ENCODE measurements at regions not wholly inside any gene's neighbourhood (a gene's known extent, or its start where the extent isn't known, plus 50 kb on each side); places are given as distances from the start of the nearest gene placed in this dataset.

GRCh38 chr16:27678955-27679354 lies 129.0 kb downstream of the KATNIP start:
- peaks cover 11 to 35% of the 10 kb centered on the region in 2 experiments for H3K36me3 ChIP-seq (replicated peaks in 1 of 2; ENCODE audit: control insufficient read depth in 1 of 2, insufficient read depth in 2 of 2, low read length in 1 of 2)
- ChIA-PET POLR2A (no interaction called here), CTCF (no interaction called here)
- no peak for DNase-seq
- peaks cover 0 to 8% of the 10 kb centered on the region in 2 experiments; a peak in 2 of 4 replicates for H3K4me1 ChIP-seq (ENCODE audit: control insufficient read depth in 1 of 2, insufficient read depth in 2 of 2, low read depth in 1 of 2, low read length in 1 of 2)
- H3F3A ChIP-seq (replicated peaks; ENCODE audit: insufficient read depth) = peaks cover 9% of the 10 kb centered on the region
- H3K4me2 ChIP-seq = no peak overlapping the region
- H3K9me3 ChIP-seq = no peaks in the 10 kb centered on the region
- WGBS (ENCODE audit: low lambda C conversion rate) = 96% methylated on average over 3 of the region's 3 CpGs
- H3K4me3 ChIP-seq (ENCODE audit: low read depth in 2 of 2, low read length in 1 of 2) = no peak overlapping the region
- H4K20me1 ChIP-seq (ENCODE audit: insufficient read depth) = no peaks in the 10 kb centered on the region
- H2AFZ ChIP-seq (ENCODE audit: low read depth) = no peak overlapping the region
- H3K9ac ChIP-seq = no peak overlapping the region
- TF ChIP-seq NRF1 (IDR thresholded peaks at IDR 0.05; ENCODE audit: low read depth, low read length) (no peak), ZBTB33 (IDR thresholded peaks at IDR 0.05; ENCODE audit: borderline replicate concordance, low read depth) (no peak), RCOR1 (IDR thresholded peaks at IDR 0.05; ENCODE audit: low read length) (no peak), SIN3A (IDR thresholded peaks at IDR 0.05; ENCODE audit: borderline replicate concordance, low read depth, low read length) (no peak), FOXJ3 (CRISPR knock-in tag; IDR thresholded peaks at IDR 0.05) (no peak), USF1 (IDR thresholded peaks at IDR 0.05; ENCODE audit: borderline replicate concordance, low read depth) (no peak), SMC3 (IDR thresholded peaks at IDR 0.05; ENCODE audit: low read depth, low read length) (no peak), GABPA (IDR thresholded peaks at IDR 0.05; ENCODE audit: low read depth) (no peak), CTCF (IDR thresholded peaks at IDR 0.05) (no peak), TAF1 (IDR thresholded peaks at IDR 0.05; ENCODE audit: borderline replicate concordance, low read depth, low read length) (no peak), GATA2 (CRISPR knock-in tag; IDR thresholded peaks at IDR 0.05) (no peak), POLR2AphosphoS5 (IDR thresholded peaks at IDR 0.05; ENCODE audit: low read depth, low read length) (no peak), RAD21 (IDR thresholded peaks at IDR 0.05; ENCODE audit: low read length) (no peak)
- no peaks in the 10 kb centered on the region for H3K27me3 ChIP-seq (ENCODE audit: insufficient read depth)
- no peaks in the 10 kb centered on the region for H3K79me2 ChIP-seq (ENCODE audit: insufficient read depth)
- no peaks in the 10 kb centered on the region for H3K9me2 ChIP-seq
- no peak overlapping the region for H3K27ac ChIP-seq (ENCODE audit: low read depth in 2 of 2, low read length in 1 of 2)

- Histone ChIP-seq H4K20me1 (ENCODE audit: insufficient read depth) (no peaks in the 10 kb centered on the region), H3K4me2 (no peak overlapping the region), H3K79me2 (ENCODE audit: insufficient read depth) (no peaks in the 10 kb centered on the region), H3K27ac (ENCODE audit: low read depth in 2 of 2, low read length in 1 of 2) (no peak overlapping the region), H3F3A (replicated peaks; ENCODE audit: insufficient read depth) (peaks cover 9% of the 10 kb centered on the region), H3K4me1 (ENCODE audit: control insufficient read depth in 1 of 2, insufficient read depth in 2 of 2, low read depth in 1 of 2, low read length in 1 of 2) (peaks cover 0 to 8% of the 10 kb centered on the region in 2 experiments; a peak in 2 of 4 replicates), H3K4me3 (ENCODE audit: low read depth in 2 of 2, low read length in 1 of 2) (no peak overlapping the region), H3K36me3 (replicated peaks in 1 of 2; ENCODE audit: control insufficient read depth in 1 of 2, insufficient read depth in 2 of 2, low read length in 1 of 2) (peaks cover 9 to 38% of the 10 kb centered on the region in 2 experiments), H3K9me3 (no peaks in the 10 kb centered on the region), H3K27me3 (ENCODE audit: insufficient read depth) (no peaks in the 10 kb centered on the region), H3K9ac (no peak overlapping the region), H2AFZ (ENCODE audit: low read depth) (no peak overlapping the region), H3K9me2 (no peaks in the 10 kb centered on the region)
- POLR2A ChIA-PET = no interaction called here
- TF ChIP-seq PBX3 (IDR thresholded peaks at IDR 0.05) = no peak
- TF ChIP-seq RAD21 (IDR thresholded peaks at IDR 0.05; ENCODE audit: low read length) = no peak
- TF ChIP-seq GABPA (IDR thresholded peaks at IDR 0.05; ENCODE audit: low read depth) = no peak
- no peak for TF ChIP-seq SIN3A (IDR thresholded peaks at IDR 0.05; ENCODE audit: borderline replicate concordance, low read depth, low read length)
- no peak for TF ChIP-seq TEAD4 (IDR thresholded peaks at IDR 0.05; ENCODE audit: borderline replicate concordance, insufficient read depth)
- TF ChIP-seq MXI1 (IDR thresholded peaks at IDR 0.05; ENCODE audit: low read depth, low read length) = no peak
- TF ChIP-seq EP300 (IDR thresholded peaks at IDR 0.05; ENCODE audit: borderline replicate concordance in 1 of 2, low read depth in 1 of 2, low read length in 1 of 2) = no peak
- no peak for DNase-seq
- WGBS (ENCODE audit: low lambda C conversion rate) = 87% methylated on average over 7 of the region's 7 CpGs
- CTCF ChIA-PET = interaction anchor here (0.7 kb wide), 1 partner anchor 10 kb away, joined by 3 read pairs; no protein-coding TSS in a partner anchor
Observed at GRCh38 chr16:27679899-27680298, 130.0 kb downstream of the KATNIP start.

All from SK-N-SH (cell line).